ENCODE measurements at regions not wholly inside any gene's neighbourhood (a gene's known extent, or its start where the extent isn't known, plus 50 kb on each side); places are given as distances from the start of the nearest gene placed in this dataset.

DNA sequence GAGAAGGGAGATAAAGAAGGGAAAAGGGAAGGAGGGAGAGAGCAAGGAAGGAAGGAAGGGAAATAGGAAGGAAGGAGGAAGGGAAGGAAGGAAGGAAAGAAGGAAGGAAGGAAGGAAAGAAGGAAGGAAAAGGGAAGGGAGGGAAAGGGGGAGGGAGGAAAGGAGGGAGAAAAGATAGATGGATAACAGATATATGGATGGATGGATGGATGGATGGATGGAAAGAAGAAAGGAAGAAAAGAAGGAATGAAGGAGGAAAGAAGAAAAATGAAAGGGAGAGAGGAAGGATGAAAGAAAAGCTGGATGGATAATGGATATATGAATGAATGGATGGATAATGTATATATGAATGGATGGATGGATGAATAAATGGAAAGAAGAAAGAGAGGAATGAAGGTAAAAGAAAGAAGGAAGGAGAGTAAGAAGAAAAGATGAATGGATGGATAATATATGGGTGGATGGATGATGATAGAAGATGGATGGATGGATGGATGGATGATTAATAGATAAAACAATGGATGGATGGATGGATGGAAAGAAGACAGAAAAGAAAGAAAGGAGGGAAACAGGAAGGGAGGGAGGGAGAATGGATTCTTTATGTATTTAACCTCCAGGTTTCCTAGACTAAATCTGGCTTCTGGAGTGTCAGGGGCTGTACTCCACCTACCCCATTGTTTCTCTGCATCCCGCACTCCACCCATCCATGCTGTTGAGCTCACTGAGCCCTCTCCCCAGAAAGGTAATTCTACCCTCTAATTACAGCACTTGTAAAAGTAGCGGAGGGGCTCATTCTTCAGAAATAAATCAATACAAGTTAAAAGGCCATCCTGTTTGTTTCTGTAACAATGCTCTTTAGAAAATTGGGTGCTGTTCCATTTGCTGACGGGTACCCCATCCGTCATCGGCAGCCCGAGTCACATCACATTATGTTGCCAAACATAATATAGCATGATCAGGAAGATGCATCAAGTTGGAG, 506.1 kb downstream of the MIAT start:
- Histone ChIP-seq H3K4me1 (ENCODE audit: insufficient read depth, low read length, poor library complexity, severe bottlenecking) (peaks cover under 1% of the 10 kb centered on the region), H3K27ac (ENCODE audit: low read depth, low read length, poor library complexity, severe bottlenecking) (no peak overlapping the region), H3K9me3 (ENCODE audit: low read depth, low read length, poor library complexity, severe bottlenecking) (no peaks in the 10 kb centered on the region), H3K27me3 (replicated peaks; ENCODE audit: insufficient read depth, low read depth, low read length, poor library complexity) (no peaks in the 10 kb centered on the region), H3K4me3 (ENCODE audit: low read depth, low read length, poor library complexity, severe bottlenecking) (no peak overlapping the region), H3K36me3 (ENCODE audit: insufficient read depth, low read length, poor library complexity, severe bottlenecking) (no peaks in the 10 kb centered on the region)
- POLR2A ChIA-PET (ENCODE audit: low non-redundant PET): no interaction called here
- intact Hi-C loops (cut with micrococcal nuclease; ENCODE audit: unreplicated experiment): no loop called here
- CTCF ChIA-PET: no interaction called here
- TF ChIP-seq, protein P1, sequence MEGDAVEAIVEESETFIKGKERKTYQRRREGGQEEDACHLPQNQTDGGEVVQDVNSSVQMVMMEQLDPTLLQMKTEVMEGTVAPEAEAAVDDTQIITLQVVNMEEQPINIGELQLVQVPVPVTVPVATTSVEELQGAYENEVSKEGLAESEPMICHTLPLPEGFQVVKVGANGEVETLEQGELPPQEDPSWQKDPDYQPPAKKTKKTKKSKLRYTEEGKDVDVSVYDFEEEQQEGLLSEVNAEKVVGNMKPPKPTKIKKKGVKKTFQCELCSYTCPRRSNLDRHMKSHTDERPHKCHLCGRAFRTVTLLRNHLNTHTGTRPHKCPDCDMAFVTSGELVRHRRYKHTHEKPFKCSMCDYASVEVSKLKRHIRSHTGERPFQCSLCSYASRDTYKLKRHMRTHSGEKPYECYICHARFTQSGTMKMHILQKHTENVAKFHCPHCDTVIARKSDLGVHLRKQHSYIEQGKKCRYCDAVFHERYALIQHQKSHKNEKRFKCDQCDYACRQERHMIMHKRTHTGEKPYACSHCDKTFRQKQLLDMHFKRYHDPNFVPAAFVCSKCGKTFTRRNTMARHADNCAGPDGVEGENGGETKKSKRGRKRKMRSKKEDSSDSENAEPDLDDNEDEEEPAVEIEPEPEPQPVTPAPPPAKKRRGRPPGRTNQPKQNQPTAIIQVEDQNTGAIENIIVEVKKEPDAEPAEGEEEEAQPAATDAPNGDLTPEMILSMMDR (conservative IDR thresholded peaks at IDR 0.05; ENCODE audit: low read depth, low read length): no peak
- TF ChIP-seq EZH2 (IDR thresholded peaks at IDR 0.05; ENCODE audit: borderline replicate concordance, low read depth, low read length, poor library complexity, severe bottlenecking): no peak
- BruUV-seq (replicated peaks): no TSS peak
- no peak for DNase-seq (ENCODE audit: low spot score)

DNA sequence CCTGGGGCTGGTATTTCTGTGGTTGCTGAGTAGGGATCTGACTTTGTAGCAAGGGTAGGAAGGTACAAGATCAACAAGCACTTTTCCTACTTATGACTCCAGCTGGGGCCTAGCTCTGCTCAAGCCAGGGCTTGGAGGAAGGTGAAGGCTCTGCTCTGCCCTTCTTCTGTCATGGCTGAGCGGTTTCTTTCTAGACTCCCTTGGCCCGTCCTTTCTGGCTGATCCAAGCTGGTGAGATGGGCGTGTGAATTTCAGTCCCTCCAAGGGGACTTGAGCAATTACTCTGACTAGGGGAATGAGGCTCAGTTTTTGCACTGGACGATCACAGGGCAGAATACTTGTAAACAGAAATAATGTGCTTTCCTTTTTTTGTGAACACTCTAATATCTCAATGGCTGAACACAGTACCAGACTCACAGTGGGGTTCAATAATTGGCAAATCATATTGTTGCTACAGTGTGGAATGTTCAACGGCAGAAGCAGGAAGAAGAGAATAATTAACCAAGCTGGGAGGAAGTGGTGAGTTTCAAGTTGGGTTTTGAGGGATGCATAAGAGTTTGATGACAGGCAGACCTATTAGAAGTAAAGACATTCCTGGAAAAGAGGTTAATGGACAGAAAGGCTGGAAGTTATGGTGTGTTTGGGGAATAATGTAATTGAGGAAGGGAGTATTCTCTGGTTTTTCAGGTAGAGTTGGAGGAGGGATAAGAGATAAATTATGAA, 507.6 kb downstream of the MIAT start:
- Histone ChIP-seq H3K4me1 (ENCODE audit: insufficient read depth, low read length, poor library complexity, severe bottlenecking) (no peaks in the 10 kb centered on the region), H3K27ac (ENCODE audit: low read depth, low read length, poor library complexity, severe bottlenecking) (no peak overlapping the region), H3K27me3 (replicated peaks; ENCODE audit: insufficient read depth, low read depth, low read length, poor library complexity) (no peaks in the 10 kb centered on the region), H3K4me3 (ENCODE audit: low read depth, low read length, poor library complexity, severe bottlenecking) (no peak overlapping the region), H3K36me3 (ENCODE audit: insufficient read depth, low read length, poor library complexity, severe bottlenecking) (no peaks in the 10 kb centered on the region), H3K9me3 (ENCODE audit: low read depth, low read length, poor library complexity, severe bottlenecking) (no peaks in the 10 kb centered on the region)
- no TSS peak for BruUV-seq (replicated peaks)
- no peak for DNase-seq (ENCODE audit: low spot score)
- intact Hi-C loops (cut with micrococcal nuclease; ENCODE audit: unreplicated experiment): no loop called here
- ChIA-PET CTCF (no interaction called here), POLR2A (ENCODE audit: low non-redundant PET) (no interaction called here)
- TF ChIP-seq EZH2 (IDR thresholded peaks at IDR 0.05; ENCODE audit: borderline replicate concordance, low read depth, low read length, poor library complexity, severe bottlenecking): no peak

DNA sequence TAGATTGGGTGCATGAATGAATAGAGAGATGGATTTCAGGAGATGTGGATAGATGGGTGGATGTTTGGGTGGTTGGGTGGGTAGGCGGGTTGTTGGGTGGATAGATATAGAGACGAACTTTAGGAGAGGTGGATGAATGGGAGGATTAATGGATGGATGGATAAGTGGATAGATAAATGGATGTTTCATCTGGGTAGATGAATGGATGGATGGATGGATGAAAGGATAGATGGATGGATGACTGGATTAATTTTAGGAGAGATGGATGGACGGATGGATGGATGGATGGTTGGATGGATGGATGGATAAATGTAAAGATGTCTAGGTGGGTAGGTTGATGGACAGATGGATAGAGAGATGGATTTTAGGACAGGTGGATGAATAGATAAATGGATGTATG, 511.3 kb downstream of the MIAT start:
- Histone ChIP-seq H3K9me3 (ENCODE audit: low read depth, low read length, poor library complexity, severe bottlenecking) (no peaks in the 10 kb centered on the region), H3K4me3 (ENCODE audit: low read depth, low read length, poor library complexity, severe bottlenecking) (no peak overlapping the region), H3K4me1 (ENCODE audit: insufficient read depth, low read length, poor library complexity, severe bottlenecking) (no peaks in the 10 kb centered on the region), H3K27me3 (replicated peaks; ENCODE audit: insufficient read depth, low read depth, low read length, poor library complexity) (no peaks in the 10 kb centered on the region), H3K36me3 (ENCODE audit: insufficient read depth, low read length, poor library complexity, severe bottlenecking) (no peaks in the 10 kb centered on the region), H3K27ac (ENCODE audit: low read depth, low read length, poor library complexity, severe bottlenecking) (no peak overlapping the region)
- POLR2A ChIA-PET (ENCODE audit: low non-redundant PET): no interaction called here
- BruUV-seq (replicated peaks): no TSS peak
- CTCF ChIA-PET: no interaction called here
- TF ChIP-seq EZH2 (IDR thresholded peaks at IDR 0.05; ENCODE audit: borderline replicate concordance, low read depth, low read length, poor library complexity, severe bottlenecking): no peak
- TF ChIP-seq, protein P1 (conservative IDR thresholded peaks at IDR 0.05; ENCODE audit: low read depth, low read length): no peak
- intact Hi-C loops (cut with micrococcal nuclease; ENCODE audit: unreplicated experiment): no loop called here
- no peak for DNase-seq (ENCODE audit: low spot score)

All from A673 (cell line).